HAP-1 (cell line): ENCODE measurements at regions not wholly inside any gene's neighbourhood (a gene's known extent, or its start where the extent isn't known, plus 50 kb on each side); places are given as distances from the start of the nearest gene placed in this dataset.

Experiments used
- DNase-seq, 2 experiments: peaks; one replicate each; pipeline ENCODE4 v3.0.0-alpha.2; 2016 to 2020; ENCODE audit warnings: low spot score in 2 of 2
- H3K27me3 ChIP-seq: fragments of 250-450 bp; sonication (Bioruptor Pico); 2 replicates; pipeline ENCODE4 v1.5.1; 2020; ENCODE audit warnings: low read depth, mild to moderate bottlenecking, moderate library complexity
- H3K36me3 ChIP-seq: fragments of 250-450 bp; sonication (Bioruptor Pico); replicated peaks from 2 replicates; pipeline ENCODE4 v1.5.1; 2020; ENCODE audit warnings: mild to moderate bottlenecking
- H3K4me1 ChIP-seq: fragments of 250-450 bp; sonication (Bioruptor Pico); 2 replicates; pipeline ENCODE4 v1.5.1; 2020; ENCODE audit warnings: mild to moderate bottlenecking
- H3K4me3 ChIP-seq: fragments of 250-450 bp; sonication (Bioruptor Pico); 2 replicates; pipeline ENCODE4 v1.5.1; 2020; ENCODE audit warnings: mild to moderate bottlenecking, moderate library complexity
- H3K9me3 ChIP-seq: fragments of 250-450 bp; sonication (Bioruptor Pico); 2 replicates; pipeline ENCODE4 v1.5.1; 2020; ENCODE audit warnings: mild to moderate bottlenecking, moderate library complexity
- in situ Hi-C: fragments of 300-500 bp; cut with MboI; formaldehyde crosslinking; loops from 3 replicates; pipeline ENCODE4 v1.14.3; 2020; ENCODE audit warnings: low sequenced_read_pairs, inconsistent platforms, mixed read lengths

DNA sequence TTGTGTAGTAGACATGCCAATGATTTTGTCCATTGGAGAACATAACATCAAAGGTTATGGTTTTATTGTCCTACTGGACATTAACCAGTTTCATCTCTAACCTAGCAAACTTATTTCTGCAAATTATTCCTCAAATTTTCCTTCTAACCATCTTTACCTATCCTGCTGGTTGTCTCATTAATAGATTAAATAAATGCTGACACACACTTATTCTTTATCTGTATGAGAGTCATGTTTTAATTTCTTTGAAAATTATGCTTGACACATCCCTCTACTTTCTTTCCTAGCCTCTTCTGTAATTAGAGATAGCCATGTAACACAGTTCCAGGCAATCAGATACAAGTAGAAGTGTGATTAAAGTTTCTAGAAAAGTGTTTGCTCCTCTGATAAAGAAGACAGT lies 98.9 kb downstream of the RPS29 start:
- Histone ChIP-seq H3K4me3 (no peak overlapping the region), H3K4me1 (peaks cover 5% of the 10 kb centered on the region; the same call in 1 of the 2 replicates), H3K36me3 (no peaks in the 10 kb centered on the region), H3K27me3 (no peaks in the 10 kb centered on the region), H3K9me3 (no peaks in the 10 kb centered on the region)
- no peak for DNase-seq
- in situ Hi-C loops, result no loop called here

DNA sequence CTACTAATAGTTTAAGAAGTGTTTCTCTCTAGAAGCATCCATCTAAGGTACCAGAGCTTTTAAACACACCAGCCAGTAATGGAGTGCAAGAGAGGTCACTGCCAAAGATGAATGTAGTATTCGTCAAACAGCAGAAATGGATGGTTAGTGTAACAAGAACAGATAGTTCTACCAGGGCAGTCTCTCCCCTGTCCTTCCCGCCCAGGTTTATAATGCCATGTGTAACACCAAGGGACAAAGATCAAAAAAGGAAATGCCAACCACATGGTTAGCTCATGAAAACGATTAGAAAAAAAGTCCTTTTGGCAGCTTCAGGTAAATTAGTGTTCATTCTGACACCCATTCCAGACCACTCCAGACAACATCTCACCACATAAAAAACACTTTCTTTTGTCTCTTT lies 100.9 kb downstream of the RPS29 start:
- in situ Hi-C loops, result no loop called here
- Histone ChIP-seq H3K4me3 (no peak overlapping the region), H3K4me1 (peaks cover 5% of the 10 kb centered on the region; the same call in 1 of the 2 replicates)

DNA sequence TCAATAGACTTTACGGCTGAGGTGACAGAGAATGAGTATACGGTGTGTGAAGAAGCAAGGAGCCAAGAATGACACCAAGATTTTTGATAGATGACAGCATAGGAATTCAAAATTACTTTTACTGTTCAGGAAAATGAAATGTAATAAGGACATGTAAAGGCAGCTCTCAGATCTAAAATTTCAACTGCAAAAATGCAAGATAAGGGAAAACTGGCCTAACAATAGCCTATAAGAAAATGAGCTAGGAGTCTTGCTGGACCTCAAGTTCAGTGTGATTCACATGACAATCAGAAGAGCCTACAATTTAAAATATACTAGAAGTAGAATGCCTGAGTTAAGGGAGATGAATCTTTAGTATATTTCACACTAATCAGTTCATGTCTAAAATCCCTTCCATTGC lies 102.0 kb downstream of the RPS29 start:
- Histone ChIP-seq H3K9me3 (no peaks in the 10 kb centered on the region), H3K4me3 (no peak overlapping the region), H3K4me1 (peaks cover 5% of the 10 kb centered on the region; the same call in 1 of the 2 replicates), H3K27me3 (no peaks in the 10 kb centered on the region), H3K36me3 (no peaks in the 10 kb centered on the region)
- no peak for DNase-seq
- in situ Hi-C loops, result no loop called here

More for the DNA sequence above, 100.9 kb downstream of the RPS29 start:
- Histone ChIP-seq H3K27me3 (no peaks in the 10 kb centered on the region), H3K36me3 (no peaks in the 10 kb centered on the region), H3K9me3 (no peaks in the 10 kb centered on the region)
- DNase-seq, result no peak

DNA sequence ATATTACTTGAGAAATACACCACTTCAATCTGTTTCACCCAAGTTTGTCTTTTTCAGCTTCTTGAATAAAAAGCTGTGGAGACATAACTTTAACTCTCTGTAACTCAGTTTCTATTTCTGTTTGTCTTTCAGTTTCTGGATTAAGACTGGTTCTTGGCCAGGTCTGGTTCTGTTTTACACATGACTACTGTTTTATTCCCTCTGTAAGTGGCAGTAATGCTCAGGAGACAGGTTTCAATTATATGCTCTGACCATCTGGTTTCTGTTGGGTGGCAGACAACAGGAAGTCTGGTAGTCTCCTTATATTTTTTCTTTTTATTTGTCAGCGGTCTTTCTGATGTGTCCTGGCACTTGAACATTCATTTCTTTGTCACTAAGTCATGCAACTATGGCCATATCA lies 102.9 kb downstream of the RPS29 start:
- no peaks in the 10 kb centered on the region for H3K36me3 ChIP-seq
- in situ Hi-C loops, result no loop called here
- peaks cover 5% of the 10 kb centered on the region; the same call in 1 of the 2 replicates for H3K4me1 ChIP-seq
- H3K9me3 ChIP-seq, result no peaks in the 10 kb centered on the region
- no peak overlapping the region for H3K4me3 ChIP-seq
- no peak for DNase-seq
- no peaks in the 10 kb centered on the region for H3K27me3 ChIP-seq

DNA sequence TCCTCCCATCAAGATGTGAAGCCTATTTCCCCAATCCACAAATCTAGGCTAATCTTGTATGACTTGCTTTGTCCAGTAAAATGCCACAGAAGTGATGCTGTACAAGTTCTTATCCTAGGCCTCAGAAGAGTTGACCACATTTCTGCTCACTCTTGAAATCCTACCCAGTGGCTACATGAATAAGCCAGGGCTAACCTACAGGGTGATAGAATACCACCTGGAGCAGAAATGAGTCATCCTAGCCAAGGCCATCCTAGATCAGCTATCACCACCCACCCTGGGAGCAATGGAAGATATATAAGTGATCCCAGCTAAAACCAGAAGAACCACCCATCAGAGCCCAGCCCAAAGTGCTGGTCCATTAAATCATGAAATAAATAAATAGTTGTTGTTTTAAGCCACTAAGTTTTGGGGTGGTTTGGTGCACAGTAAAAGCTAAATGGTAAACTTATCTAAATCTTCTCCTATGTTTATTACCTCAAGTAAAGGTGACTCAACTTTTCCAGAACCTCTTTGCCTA lies 105.1 kb downstream of the RPS29 start:
- Histone ChIP-seq H3K9me3 (no peaks in the 10 kb centered on the region), H3K4me1 (peaks cover 5% of the 10 kb centered on the region; the same call in 1 of the 2 replicates), H3K27me3 (no peaks in the 10 kb centered on the region), H3K4me3 (no peak overlapping the region), H3K36me3 (no peaks in the 10 kb centered on the region)
- in situ Hi-C loops, result no loop called here
- no peak for DNase-seq

DNA sequence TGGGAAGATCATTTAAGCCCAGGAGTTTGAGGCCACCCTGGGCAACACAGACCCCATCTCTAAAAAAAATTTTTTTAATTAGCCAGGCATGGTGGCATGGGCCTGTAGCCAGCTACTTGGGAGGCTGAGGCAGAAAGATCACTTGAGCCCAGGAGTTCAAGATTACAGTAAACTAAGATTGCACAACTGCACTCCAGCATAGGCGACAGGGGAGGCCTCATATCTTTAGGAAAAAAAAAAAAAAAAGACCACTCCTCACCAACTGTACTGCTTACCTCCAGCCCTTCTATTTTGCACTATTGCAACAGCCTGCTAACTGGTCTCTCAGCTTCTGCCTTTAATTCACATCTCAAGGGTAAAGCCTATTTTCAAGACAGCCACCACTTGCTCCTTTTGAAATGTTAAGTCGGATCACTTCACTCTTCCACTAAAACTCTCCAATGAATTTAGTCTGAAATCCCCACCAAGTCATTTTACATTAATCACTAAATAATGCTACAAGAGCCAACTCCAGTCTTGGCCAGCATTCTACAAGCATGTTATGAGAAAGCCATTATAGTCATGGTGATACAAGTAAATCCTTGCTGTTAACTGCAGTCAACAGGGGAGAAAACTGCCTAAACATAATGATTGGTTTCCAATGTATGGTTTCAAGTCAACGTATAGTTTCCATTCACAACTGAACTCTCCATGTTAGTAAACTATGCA lies 106.0 kb downstream of the RPS29 start:
- no peaks in the 10 kb centered on the region for H3K27me3 ChIP-seq
- in situ Hi-C loops, result no loop called here
- no peak overlapping the region for H3K4me3 ChIP-seq
- DNase-seq, result peak in 1 of 2 experiments; percentile 14
- no peaks in the 10 kb centered on the region for H3K4me1 ChIP-seq
- no peaks in the 10 kb centered on the region for H3K36me3 ChIP-seq
- no peaks in the 10 kb centered on the region for H3K9me3 ChIP-seq

DNA sequence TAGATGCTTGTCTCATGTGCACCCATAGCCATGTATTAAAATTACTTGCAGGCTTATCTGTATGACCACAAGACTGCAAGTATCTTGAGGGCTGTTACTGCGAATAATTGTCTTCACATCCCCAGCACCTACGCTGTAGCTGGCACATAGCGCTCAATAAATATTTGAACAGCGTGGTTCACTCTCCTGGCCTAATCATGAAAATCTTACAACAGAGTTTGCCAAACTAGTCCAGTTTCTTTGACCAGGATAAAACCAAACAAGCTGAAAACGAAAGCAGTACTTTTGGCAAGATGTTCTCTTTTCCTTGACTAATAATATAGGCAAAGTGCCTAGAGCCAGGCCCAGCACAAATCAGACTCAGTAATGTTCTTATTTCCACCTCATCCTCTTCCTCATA lies 106.7 kb downstream of the RPS29 start:
- no peaks in the 10 kb centered on the region for H3K9me3 ChIP-seq
- DNase-seq, result no peak
- no peaks in the 10 kb centered on the region for H3K36me3 ChIP-seq
- no peaks in the 10 kb centered on the region for H3K4me1 ChIP-seq
- in situ Hi-C loops, result no loop called here
- H3K4me3 ChIP-seq, result no peak overlapping the region
- H3K27me3 ChIP-seq, result no peaks in the 10 kb centered on the region

DNA sequence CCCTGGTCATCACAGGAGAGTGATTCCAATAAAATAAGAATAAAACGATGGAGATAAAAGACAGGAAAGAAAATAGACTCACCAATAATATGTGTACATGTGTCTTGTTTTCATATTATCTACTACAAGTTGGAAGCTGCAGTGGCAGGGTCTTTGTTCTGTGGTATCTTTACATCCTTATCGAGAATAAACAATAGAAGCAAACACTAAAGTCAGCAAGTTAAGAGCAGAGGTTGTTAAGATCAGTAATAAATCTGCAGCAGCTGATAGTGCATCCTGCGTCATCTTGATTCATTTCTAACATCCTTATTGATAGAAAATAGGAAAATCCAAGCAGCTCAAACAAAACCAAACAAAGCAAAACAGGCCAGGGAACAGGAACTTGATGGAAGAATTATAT lies 107.4 kb downstream of the RPS29 start:
- no peak for DNase-seq
- Histone ChIP-seq H3K27me3 (no peaks in the 10 kb centered on the region), H3K4me3 (no peak overlapping the region), H3K36me3 (no peaks in the 10 kb centered on the region), H3K9me3 (no peaks in the 10 kb centered on the region), H3K4me1 (no peaks in the 10 kb centered on the region)
- in situ Hi-C loops, result no loop called here

DNA sequence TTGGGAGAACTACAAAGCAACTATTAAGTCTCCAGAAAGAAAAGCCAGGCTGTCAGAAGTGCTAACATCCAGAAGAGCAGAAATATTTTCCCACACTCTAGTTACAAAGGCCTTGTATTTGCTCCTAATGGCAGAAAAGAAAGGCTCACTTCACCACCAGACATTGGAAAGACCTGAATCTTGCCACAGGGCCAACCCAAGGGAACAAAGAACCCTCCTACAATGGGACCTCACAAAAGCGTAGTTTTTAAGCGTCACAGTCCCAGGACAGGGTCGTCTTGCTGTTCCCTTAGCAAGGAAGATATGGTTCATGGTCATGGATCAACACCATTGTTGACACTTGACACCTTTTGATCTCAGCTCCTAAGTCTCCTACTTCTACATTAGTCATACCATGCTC lies 119.1 kb downstream of the RPS29 start:
- no peaks in the 10 kb centered on the region for H3K27me3 ChIP-seq
- no peaks in the 10 kb centered on the region for H3K9me3 ChIP-seq
- in situ Hi-C loops, result no loop called here
- no peak for DNase-seq
- no peaks in the 10 kb centered on the region for H3K36me3 ChIP-seq
- H3K4me3 ChIP-seq, result no peak overlapping the region
- H3K4me1 ChIP-seq, result peaks cover 6% of the 10 kb centered on the region

DNA sequence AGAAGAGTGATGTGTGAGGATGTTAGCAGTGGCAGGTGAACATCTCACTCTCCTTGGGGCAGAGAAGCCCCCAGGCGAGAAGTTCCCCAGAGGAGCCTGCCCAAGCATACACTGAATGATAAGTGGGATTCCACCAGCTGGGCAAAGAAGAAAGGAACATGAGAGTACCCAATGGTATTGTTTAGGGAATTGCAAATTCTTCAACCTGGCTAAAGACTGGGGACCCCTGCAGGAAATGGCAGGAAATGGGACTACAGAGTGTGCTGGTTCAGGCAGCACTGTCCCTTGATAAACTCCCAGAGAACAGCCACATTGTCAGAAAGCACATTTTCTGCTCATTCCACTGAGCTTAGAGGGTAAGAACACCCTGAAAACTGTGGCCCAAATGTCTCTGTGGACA lies 121.3 kb downstream of the RPS29 start:
- no peaks in the 10 kb centered on the region for H3K9me3 ChIP-seq
- DNase-seq, result peak in 1 of 2 experiments; percentile 39
- no peaks in the 10 kb centered on the region for H3K36me3 ChIP-seq
- in situ Hi-C loops, result no loop called here
- H3K4me1 ChIP-seq, result peaks cover 6% of the 10 kb centered on the region
- no peak overlapping the region for H3K4me3 ChIP-seq
- H3K27me3 ChIP-seq, result no peaks in the 10 kb centered on the region

DNA sequence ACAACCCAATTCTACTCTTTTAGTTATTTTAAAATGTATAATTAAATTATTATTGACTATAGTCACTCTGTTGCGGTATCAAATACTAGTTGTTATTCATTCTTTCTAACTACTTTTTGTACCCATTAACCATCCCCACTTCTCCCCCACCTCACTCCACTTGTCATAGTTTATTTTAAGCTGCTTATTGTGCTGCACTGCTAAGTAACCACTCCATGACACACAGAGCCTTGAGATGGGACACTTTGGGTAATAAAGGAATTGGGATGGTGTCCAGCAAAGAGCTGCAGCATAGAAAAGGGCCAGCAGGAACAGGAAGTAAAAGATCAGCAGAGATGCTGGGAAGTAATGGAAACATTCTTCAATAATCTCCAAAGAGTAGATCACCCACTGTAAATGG lies 123.0 kb downstream of the RPS29 start:
- Histone ChIP-seq H3K36me3 (no peaks in the 10 kb centered on the region), H3K9me3 (no peaks in the 10 kb centered on the region), H3K4me1 (peaks cover under 1% of the 10 kb centered on the region), H3K27me3 (no peaks in the 10 kb centered on the region), H3K4me3 (no peak overlapping the region)
- in situ Hi-C loops, result no loop called here
- DNase-seq, result no peak

DNA sequence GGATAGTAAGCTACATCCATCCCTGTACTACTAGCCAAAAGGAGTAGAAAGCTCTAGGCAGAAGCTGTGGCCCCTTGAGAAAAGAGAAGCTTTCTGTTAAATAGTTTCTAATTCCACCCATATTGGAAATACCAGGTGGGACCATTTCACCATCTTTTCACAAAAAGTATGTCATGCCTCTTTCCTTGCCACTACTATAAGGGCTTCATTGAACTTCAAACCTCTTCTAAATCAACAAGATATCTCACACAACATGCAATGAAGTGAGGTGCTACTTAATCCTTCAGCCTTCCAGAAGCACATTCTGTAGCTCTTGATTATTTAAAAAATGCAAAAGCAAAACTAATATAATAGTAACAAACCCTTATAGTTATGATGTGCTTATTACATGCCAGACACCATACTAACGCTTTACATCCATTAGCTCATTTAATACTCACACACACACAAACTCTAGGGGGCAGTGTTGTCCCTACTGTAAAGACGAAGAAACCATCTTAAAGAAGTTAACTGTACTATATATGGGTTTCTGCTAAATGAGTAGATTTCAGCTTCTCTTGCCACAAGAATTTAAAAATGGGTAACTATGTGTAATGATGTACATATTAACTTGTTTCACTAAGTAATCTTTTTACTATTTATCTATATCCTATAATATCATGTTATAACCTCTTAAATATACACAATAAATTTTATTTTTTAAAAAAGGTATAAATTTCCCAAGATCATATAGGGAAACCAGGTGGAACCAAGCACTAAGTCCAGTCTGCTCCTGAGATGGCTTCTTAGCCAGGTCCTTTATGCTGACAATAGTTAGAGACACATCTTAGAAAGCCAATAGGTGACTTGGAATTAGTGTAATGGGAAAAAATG lies 124.4 kb downstream of the RPS29 start:
- DNase-seq, result peak; percentile 77 to 78
- H3K9me3 ChIP-seq, result no peaks in the 10 kb centered on the region

DNA sequence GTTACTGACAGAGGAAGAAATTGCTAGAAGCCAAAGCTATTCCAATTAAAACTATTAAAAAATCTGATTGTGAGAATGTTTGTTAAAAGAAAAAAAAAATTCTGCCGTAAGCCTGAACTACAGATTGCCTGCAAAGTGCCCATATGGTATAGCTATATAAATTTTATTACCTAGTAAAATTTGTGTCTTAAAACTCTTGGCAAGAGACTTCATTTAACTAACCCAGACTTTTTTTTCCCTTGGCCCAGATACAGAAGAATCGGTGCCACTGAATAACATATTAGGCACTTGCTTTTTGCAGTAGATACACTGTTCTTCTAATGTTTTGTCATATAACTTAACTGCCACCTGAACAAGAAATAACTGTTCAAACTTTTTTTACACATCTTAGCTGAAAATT lies 125.5 kb downstream of the RPS29 start:
- no peaks in the 10 kb centered on the region for H3K4me1 ChIP-seq
- in situ Hi-C loops, result no loop called here
- no peak overlapping the region for H3K4me3 ChIP-seq
- H3K36me3 ChIP-seq, result no peaks in the 10 kb centered on the region
- no peaks in the 10 kb centered on the region for H3K9me3 ChIP-seq
- DNase-seq, result no peak
- peaks cover 3% of the 10 kb centered on the region for H3K27me3 ChIP-seq

More for the DNA sequence above, 124.4 kb downstream of the RPS29 start:
- Histone ChIP-seq H3K4me1 (no peaks in the 10 kb centered on the region), H3K4me3 (no peak overlapping the region), H3K36me3 (no peaks in the 10 kb centered on the region), H3K27me3 (peaks cover 3% of the 10 kb centered on the region; the same call in 1 of the 2 replicates)
- in situ Hi-C loops, result no loop called here

DNA sequence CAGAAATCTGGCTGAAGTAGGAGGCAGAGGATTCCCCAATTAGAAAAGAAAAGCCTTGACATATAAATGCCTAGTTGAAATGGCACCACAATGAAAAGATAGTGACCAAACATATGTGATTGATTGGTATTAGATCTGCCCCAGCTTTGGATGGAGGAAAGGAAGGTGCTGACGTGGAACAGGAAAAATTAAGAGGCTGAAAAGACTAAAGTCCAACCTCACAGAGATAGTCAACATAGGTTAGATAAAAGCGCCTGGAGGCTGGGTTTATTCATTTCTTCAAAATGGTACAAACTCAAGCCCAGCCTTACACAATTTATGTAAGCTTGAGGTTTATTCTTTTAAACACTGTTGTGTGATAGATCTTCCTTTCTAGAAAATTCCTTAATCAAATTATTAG lies 129.6 kb downstream of the RPS29 start:
- Histone ChIP-seq H3K27me3 (peaks cover 3% of the 10 kb centered on the region), H3K9me3 (no peaks in the 10 kb centered on the region; the same call in 1 of the 2 replicates), H3K4me3 (no peak overlapping the region), H3K36me3 (no peaks in the 10 kb centered on the region), H3K4me1 (no peaks in the 10 kb centered on the region)
- in situ Hi-C loops, result no loop called here
- no peak for DNase-seq
